Hepatocyte (in vitro differentiated cells): ENCODE measurements at regions not wholly inside any gene's neighbourhood (a gene's known extent, or its start where the extent isn't known, plus 50 kb on each side); places are given as distances from the start of the nearest gene placed in this dataset.

Experiments used
- DNase-seq: peaks from one replicate; pipeline ENCODE4 v3.0.0-alpha.2; 2016; ENCODE audit warnings: low spot score
- H2AFZ ChIP-seq: fragments of 200-600 bp; sonication (generic); 2 replicates; pipeline ENCODE4 v1.6.0; 2016; ENCODE audit warnings: antibody characterized with exemption, mild to moderate bottlenecking
- H3K27ac ChIP-seq: fragments of 200-600 bp; sonication (generic); 2 replicates; pipeline ENCODE4 v1.5.1; 2016; ENCODE audit warnings: mild to moderate bottlenecking
- H3K27me3 ChIP-seq: fragments of 200-600 bp; sonication (generic); 2 replicates; pipeline ENCODE4 v1.6.1; 2016
- H3K36me3 ChIP-seq: fragments of 200-600 bp; sonication (generic); replicated peaks from 2 replicates; pipeline ENCODE4 v1.5.1; 2016; ENCODE audit warnings: low read depth; ENCODE audit not compliant: insufficient read depth
- H3K4me1 ChIP-seq: fragments of 200-600 bp; sonication (generic); 2 replicates; pipeline ENCODE4 v1.5.1; 2016; ENCODE audit warnings: mild to moderate bottlenecking, moderate library complexity; ENCODE audit not compliant: insufficient read depth
- H3K4me2 ChIP-seq: fragments of 200-600 bp; sonication (generic); 2 replicates; pipeline ENCODE4 v1.6.0; 2016
- H3K4me3 ChIP-seq: fragments of 200-600 bp; sonication (generic); 2 replicates; pipeline ENCODE4 v1.5.1; 2016; ENCODE audit warnings: mild to moderate bottlenecking
- H3K79me2 ChIP-seq: fragments of 200-600 bp; sonication (generic); 2 replicates; pipeline ENCODE4 v1.6.0; 2017; ENCODE audit warnings: mild to moderate bottlenecking
- H3K9me2 ChIP-seq: fragments of 200-600 bp; sonication (generic); replicated peaks from 2 replicates; pipeline ENCODE4 v1.6.0; 2017; ENCODE audit warnings: mild to moderate bottlenecking; ENCODE audit not compliant: insufficient read depth
- H3K9me3 ChIP-seq: fragments of 200-600 bp; sonication (generic); 2 replicates; pipeline ENCODE4 v1.5.1; 2016; ENCODE audit warnings: low read depth, mild to moderate bottlenecking
- H4K20me1 ChIP-seq: fragments of 200-600 bp; sonication (generic); 2 replicates; pipeline ENCODE4 v1.6.0; 2016; ENCODE audit warnings: mild to moderate bottlenecking; ENCODE audit not compliant: insufficient read depth, poor library complexity, severe bottlenecking
- EZH2 ChIP-seq: fragments of 200-600 bp; sonication (generic); IDR thresholded peaks from 2 replicates; pipeline ENCODE4 v1.6.1; 2016; ENCODE audit warnings: antibody characterized with exemption, mild to moderate bottlenecking, borderline replicate concordance
- EZH2phosphoT487 ChIP-seq: fragments of 200-600 bp; sonication (generic); IDR thresholded peaks from one replicate; pipeline ENCODE4 v1.6.1; 2018; ENCODE audit warnings: antibody characterized with exemption, mild to moderate bottlenecking, low read depth, moderate library complexity; ENCODE audit not compliant: unreplicated experiment, severe bottlenecking
- WGBS: methylation state at CpG from one replicate; pipeline ENCODE4 v1.1.6; 2016; ENCODE audit warnings: low lambda C conversion rate; ENCODE audit errors: missing lambda C conversion rate; 5-methylcytosine and 5-hydroxymethylcytosine counted together
- TF ChIP-seq, protein P1 (sequence below): fragments of 200-600 bp; sonication (generic); IDR thresholded peaks from 2 replicates; pipeline ENCODE4 v1.5.1; 2016; ENCODE audit warnings: antibody characterized with exemption, mild to moderate bottlenecking; ENCODE audit not compliant: poor library complexity

DNA sequence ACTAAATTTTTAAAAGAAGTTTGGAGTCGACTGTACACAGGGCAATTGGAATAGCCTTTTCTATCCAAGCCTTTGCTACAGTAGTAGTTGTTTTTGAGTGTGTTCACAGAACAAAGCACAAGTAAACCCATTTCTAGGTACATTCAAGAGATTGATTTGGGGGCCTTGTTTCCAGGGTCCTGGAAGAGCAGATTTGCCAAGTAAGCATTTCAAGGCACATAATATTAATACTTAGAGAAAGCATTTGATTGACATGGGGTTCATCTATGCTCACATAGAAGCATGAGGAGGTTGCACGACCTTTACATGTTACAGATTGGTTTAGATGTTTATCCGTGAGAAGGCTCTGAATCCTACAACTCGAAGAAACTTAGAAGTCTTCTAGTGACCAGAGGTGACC is 324.1 kb downstream of the MYCN start:
- no peaks in the 10 kb centered on the region for H3K36me3 ChIP-seq
- H3K4me1 ChIP-seq: no peaks in the 10 kb centered on the region
- no peaks in the 10 kb centered on the region for H3K9me3 ChIP-seq
- WGBS: 98% methylated on average over 4 of the region's 4 CpGs
- no peaks in the 10 kb centered on the region for H3K79me2 ChIP-seq
- H3K9me2 ChIP-seq: no peaks in the 10 kb centered on the region
- no peaks in the 10 kb centered on the region for H3K27me3 ChIP-seq
- H4K20me1 ChIP-seq: no peaks in the 10 kb centered on the region
- H3K4me3 ChIP-seq: no peak overlapping the region
- H2AFZ ChIP-seq: no peak overlapping the region
- H3K27ac ChIP-seq: no peak overlapping the region
- no peak for DNase-seq
- H3K4me2 ChIP-seq: no peak overlapping the region
- no peak for TF ChIP-seq EZH2phosphoT487
- TF ChIP-seq EZH2: no peak
- TF ChIP-seq, protein P1, sequence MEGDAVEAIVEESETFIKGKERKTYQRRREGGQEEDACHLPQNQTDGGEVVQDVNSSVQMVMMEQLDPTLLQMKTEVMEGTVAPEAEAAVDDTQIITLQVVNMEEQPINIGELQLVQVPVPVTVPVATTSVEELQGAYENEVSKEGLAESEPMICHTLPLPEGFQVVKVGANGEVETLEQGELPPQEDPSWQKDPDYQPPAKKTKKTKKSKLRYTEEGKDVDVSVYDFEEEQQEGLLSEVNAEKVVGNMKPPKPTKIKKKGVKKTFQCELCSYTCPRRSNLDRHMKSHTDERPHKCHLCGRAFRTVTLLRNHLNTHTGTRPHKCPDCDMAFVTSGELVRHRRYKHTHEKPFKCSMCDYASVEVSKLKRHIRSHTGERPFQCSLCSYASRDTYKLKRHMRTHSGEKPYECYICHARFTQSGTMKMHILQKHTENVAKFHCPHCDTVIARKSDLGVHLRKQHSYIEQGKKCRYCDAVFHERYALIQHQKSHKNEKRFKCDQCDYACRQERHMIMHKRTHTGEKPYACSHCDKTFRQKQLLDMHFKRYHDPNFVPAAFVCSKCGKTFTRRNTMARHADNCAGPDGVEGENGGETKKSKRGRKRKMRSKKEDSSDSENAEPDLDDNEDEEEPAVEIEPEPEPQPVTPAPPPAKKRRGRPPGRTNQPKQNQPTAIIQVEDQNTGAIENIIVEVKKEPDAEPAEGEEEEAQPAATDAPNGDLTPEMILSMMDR: no peak

DNA sequence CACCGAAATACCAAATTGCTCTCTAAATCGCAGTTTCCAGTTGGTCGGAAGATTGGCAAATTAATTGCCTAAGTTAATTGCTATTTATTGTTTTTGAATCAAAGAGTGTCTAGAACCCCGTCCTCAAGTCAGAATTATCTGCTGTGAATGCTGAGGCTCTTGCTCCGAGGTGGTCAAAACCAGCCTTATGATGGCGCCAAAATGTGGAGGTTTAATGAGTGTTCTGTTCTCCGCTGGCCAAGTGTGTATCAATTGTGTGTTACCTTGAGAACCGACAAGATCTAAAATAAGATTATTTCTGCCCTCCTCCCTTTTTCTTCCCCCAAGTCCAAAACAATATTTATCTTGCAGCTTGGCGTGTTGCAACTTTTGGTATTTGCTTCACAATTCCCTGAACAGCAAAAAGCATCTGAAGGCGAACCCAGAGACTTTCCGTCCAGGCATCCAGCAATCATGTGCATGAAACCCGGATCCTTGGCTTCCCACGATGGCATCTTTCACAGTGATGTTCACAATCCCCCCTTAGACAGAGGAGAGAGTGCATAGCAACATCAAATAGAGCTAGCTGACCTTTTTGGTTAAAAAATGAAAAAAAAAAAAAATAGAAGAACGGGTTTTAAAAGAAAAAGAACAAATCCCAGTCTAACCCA is 323.0 kb downstream of the MYCN start:
- 93% methylated on average over 14 of the region's 14 CpGs for WGBS
- no peak for DNase-seq
- H4K20me1 ChIP-seq: no peaks in the 10 kb centered on the region
- H3K27ac ChIP-seq: no peak overlapping the region
- no peaks in the 10 kb centered on the region for H3K9me3 ChIP-seq
- no peaks in the 10 kb centered on the region for H3K4me1 ChIP-seq
- no peaks in the 10 kb centered on the region for H3K9me2 ChIP-seq
- no peaks in the 10 kb centered on the region for H3K36me3 ChIP-seq
- H3K79me2 ChIP-seq: no peaks in the 10 kb centered on the region
- TF ChIP-seq EZH2phosphoT487 (no peak), EZH2 (no peak)
- TF ChIP-seq, protein P1: no peak
- H3K27me3 ChIP-seq: no peaks in the 10 kb centered on the region
- no peak overlapping the region for H2AFZ ChIP-seq
- H3K4me2 ChIP-seq: no peak overlapping the region
- H3K4me3 ChIP-seq: no peak overlapping the region

DNA sequence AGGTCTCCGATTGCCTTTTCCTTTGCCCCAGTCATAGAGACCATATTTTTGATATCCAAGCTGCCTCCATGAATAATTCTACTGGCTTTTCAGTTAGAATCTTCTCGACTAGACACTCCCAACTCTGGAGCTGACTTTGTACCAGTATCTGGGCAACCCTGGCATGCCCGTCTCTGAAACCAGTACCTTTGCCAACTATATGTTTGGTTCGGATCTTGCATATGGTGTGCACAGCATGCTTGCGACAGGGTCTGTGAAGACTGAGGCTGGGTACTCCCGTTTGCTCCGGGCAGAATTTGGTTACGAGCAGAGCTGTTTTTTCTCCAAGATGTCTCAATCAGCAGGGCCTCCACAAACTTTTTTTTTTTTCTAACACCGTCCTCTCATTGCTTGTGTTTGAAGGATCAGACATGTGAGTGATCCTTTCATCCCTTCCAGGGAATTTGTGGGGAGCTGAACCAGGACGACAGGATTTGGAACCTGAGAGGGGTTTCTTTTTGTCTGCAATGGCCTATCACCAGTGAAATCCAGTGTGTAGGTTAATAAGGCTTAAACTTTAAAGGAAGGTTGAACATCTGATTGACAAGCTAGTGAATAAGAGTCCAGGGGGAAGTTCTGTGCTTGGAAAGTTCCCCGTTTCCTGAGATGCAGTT is 322.3 kb downstream of the MYCN start:
- no peak overlapping the region for H2AFZ ChIP-seq
- no peak for DNase-seq
- no peaks in the 10 kb centered on the region for H4K20me1 ChIP-seq
- H3K9me2 ChIP-seq: no peaks in the 10 kb centered on the region
- H3K4me2 ChIP-seq: no peak overlapping the region
- 77% methylated on average over 11 of the region's 11 CpGs for WGBS
- no peak overlapping the region for H3K27ac ChIP-seq
- H3K36me3 ChIP-seq: no peaks in the 10 kb centered on the region
- H3K4me3 ChIP-seq: no peak overlapping the region
- TF ChIP-seq EZH2phosphoT487: no peak
- no peak for TF ChIP-seq EZH2
- TF ChIP-seq, protein P1: no peak
- no peaks in the 10 kb centered on the region for H3K9me3 ChIP-seq
- H3K4me1 ChIP-seq: no peaks in the 10 kb centered on the region
- no peaks in the 10 kb centered on the region for H3K79me2 ChIP-seq
- no peaks in the 10 kb centered on the region for H3K27me3 ChIP-seq
